Caco-2 (cell line): ENCODE measurements at regions not wholly inside any gene's neighbourhood (a gene's known extent, or its start where the extent isn't known, plus 50 kb on each side); places are given as distances from the start of the nearest gene placed in this dataset.

Source experiments
- BruUV-seq: library from RNA; stranded (reverse); fragments of 400-500 nt; replicated peaks from 2 replicates; lab custom pipeline; 2021; lab: Mats Ljungman, UMichigan
- CTCF ChIA-PET: fragments of 300-600 bp; sonication (Branson Sonifier 250); formaldehyde crosslinking; loops from one replicate; lab custom pipeline; 2022; ENCODE audit warnings: antibody characterized with exemption; lab: Charles Lee
- POLR2A ChIA-PET: fragments of 300-600 bp; sonication (Branson Sonifier 250); formaldehyde crosslinking; loops from one replicate; lab custom pipeline; 2022; ENCODE audit warnings: antibody characterized with exemption; lab: Charles Lee
- DNase-seq, 2 experiments: peaks; one replicate each; pipeline versions ENCODE4 v3.0.0 to v3.0.0-alpha.2; 2020 to 2022
- H3K27me3 ChIP-seq: replicated peaks from 2 replicates; pipeline ENCODE4 v1.6.0; 2011; ENCODE audit warnings: low read length; ENCODE audit not compliant: control insufficient read depth, insufficient read depth
- H3K36me3 ChIP-seq: 2 replicates; pipeline ENCODE4 v1.5.1; 2011; ENCODE audit warnings: low read length; ENCODE audit not compliant: control insufficient read depth, insufficient read depth
- H3K4me1 ChIP-seq: fragments of 250-450 bp; sonication (Bioruptor Pico); 2 replicates; pipeline ENCODE4 v1.5.1; 2020; ENCODE audit warnings: mild to moderate bottlenecking
- H3K4me3 ChIP-seq: 2 replicates; pipeline ENCODE4 v1.5.1; 2011; ENCODE audit warnings: low read depth, mild to moderate bottlenecking, control low read depth, low read length
- H3K9me3 ChIP-seq: fragments of 250-450 bp; sonication (Bioruptor Pico); 2 replicates; pipeline ENCODE4 v1.5.1; 2020; ENCODE audit warnings: mild to moderate bottlenecking, moderate library complexity
- H3K27ac Mint-ChIP-seq: one replicate; pipeline ENCODE4 v1.8.0; 2022; ENCODE audit warnings: mixed read lengths; ENCODE audit not compliant: unreplicated experiment
- H3K27me3 Mint-ChIP-seq: one replicate; pipeline ENCODE4 v1.8.0; 2022; ENCODE audit warnings: mixed read lengths; ENCODE audit not compliant: insufficient read depth, unreplicated experiment
- H3K36me3 Mint-ChIP-seq: one replicate; pipeline ENCODE4 v1.8.0; 2022; ENCODE audit warnings: mild to moderate bottlenecking, mixed read lengths; ENCODE audit not compliant: insufficient read depth, unreplicated experiment
- H3K4me1 Mint-ChIP-seq: one replicate; pipeline ENCODE4 v1.8.0; 2022; ENCODE audit warnings: low read depth, mixed read lengths; ENCODE audit not compliant: unreplicated experiment
- H3K4me3 Mint-ChIP-seq: one replicate; pipeline ENCODE4 v1.8.0; 2022; ENCODE audit warnings: mild to moderate bottlenecking, moderate library complexity, mixed read lengths; ENCODE audit not compliant: unreplicated experiment
- H3K9me3 Mint-ChIP-seq: one replicate; pipeline ENCODE4 v1.8.0; 2022; ENCODE audit warnings: mixed read lengths; ENCODE audit not compliant: unreplicated experiment
- intact Hi-C: fragments of 100-400 bp; cut with micrococcal nuclease; formaldehyde crosslinking; loops from one replicate; pipeline ENCODE4 v1.10.0; 2022; ENCODE audit not compliant: unreplicated experiment
- TF ChIP-seq, protein P1 (sequence below), 2 experiments: fragments of 200-600 bp in 1 of 2; IDR thresholded peaks; 1 replicate in 1 of 2; 2 replicates in 1 of 2; pipeline versions ENCODE4 v1.5.1 to v1.8.0; 2011 to 2022; ENCODE audit warnings: antibody characterized with exemption in 1 of 2, control low read depth in 1 of 2, inconsistent platforms in 1 of 2, low read depth in 1 of 2, low read length in 1 of 2, mild to moderate bottlenecking in 1 of 2, moderate library complexity in 1 of 2; ENCODE audit not compliant: insufficient read depth in 1 of 2, severe bottlenecking in 1 of 2, unreplicated experiment in 1 of 2

DNA sequence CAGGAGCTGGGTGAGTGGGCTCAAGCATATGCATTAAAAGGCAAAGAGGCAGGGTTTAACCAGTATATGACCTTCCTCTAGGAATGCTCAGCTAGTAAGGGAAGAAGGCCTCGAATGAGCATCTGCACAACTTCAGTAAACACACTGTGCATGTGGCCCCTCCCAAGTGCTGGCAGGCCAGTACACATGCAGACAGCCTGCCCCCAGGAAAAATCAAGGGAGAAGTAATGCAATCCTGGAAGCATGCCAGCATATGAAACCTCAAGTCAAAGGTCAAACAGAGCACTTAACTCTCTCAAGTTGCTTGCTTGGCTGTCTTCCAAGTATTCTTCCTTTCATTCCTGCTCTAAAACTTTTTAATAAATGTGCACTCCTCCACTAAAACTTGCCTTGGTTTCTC, 208.4 kb downstream of the ACTR3B start:
- BruUV-seq, result no TSS peak
- Mint-ChIP-seq H3K27me3 (no peaks in the 10 kb centered on the region), H3K27ac (no peak overlapping the region), H3K4me3 (no peak overlapping the region), H3K4me1 (no peaks in the 10 kb centered on the region), H3K36me3 (no peaks in the 10 kb centered on the region), H3K9me3 (peaks cover 26% of the 10 kb centered on the region)
- no peaks in the 10 kb centered on the region for H3K4me1 ChIP-seq
- no peaks in the 10 kb centered on the region; the same call in 1 of the 2 replicates for H3K9me3 ChIP-seq
- CTCF ChIA-PET, result no interaction called here
- DNase-seq, result no peak
- H3K4me3 ChIP-seq, result no peak overlapping the region
- POLR2A ChIA-PET, result no interaction called here
- H3K36me3 ChIP-seq, result no peaks in the 10 kb centered on the region
- no peaks in the 10 kb centered on the region for H3K27me3 ChIP-seq
- intact Hi-C loops, result no loop called here
- TF ChIP-seq, protein P1, sequence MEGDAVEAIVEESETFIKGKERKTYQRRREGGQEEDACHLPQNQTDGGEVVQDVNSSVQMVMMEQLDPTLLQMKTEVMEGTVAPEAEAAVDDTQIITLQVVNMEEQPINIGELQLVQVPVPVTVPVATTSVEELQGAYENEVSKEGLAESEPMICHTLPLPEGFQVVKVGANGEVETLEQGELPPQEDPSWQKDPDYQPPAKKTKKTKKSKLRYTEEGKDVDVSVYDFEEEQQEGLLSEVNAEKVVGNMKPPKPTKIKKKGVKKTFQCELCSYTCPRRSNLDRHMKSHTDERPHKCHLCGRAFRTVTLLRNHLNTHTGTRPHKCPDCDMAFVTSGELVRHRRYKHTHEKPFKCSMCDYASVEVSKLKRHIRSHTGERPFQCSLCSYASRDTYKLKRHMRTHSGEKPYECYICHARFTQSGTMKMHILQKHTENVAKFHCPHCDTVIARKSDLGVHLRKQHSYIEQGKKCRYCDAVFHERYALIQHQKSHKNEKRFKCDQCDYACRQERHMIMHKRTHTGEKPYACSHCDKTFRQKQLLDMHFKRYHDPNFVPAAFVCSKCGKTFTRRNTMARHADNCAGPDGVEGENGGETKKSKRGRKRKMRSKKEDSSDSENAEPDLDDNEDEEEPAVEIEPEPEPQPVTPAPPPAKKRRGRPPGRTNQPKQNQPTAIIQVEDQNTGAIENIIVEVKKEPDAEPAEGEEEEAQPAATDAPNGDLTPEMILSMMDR (IDR thresholded peaks at IDR 0.05; ENCODE audit: insufficient read depth in 1 of 2, low read depth in 1 of 2, low read length in 1 of 2, severe bottlenecking in 1 of 2, unreplicated experiment in 1 of 2), result no peak

DNA sequence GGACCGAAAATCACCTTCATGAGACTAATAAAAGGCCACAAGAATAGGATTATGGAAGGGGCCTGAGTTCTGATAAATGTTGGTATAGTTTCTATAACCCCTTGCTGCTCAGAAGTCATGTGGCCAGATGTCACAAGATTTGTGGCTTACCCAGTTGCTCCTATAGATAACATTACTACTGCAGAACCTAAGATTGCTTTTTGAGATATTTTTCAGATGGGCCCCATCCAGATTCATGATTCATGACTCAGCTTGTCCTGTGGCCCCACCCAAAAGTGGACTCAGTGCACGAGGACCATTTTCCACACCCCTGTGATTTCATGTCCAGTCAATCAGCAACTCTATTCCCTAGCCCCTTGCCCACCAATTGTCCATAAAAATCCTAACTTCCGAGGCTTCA, 209.0 kb downstream of the ACTR3B start:
- no peak overlapping the region for H3K27ac Mint-ChIP-seq
- Histone ChIP-seq H3K4me3 (no peak overlapping the region), H3K36me3 (no peaks in the 10 kb centered on the region), H3K27me3 (no peaks in the 10 kb centered on the region), H3K9me3 (no peaks in the 10 kb centered on the region; the same call in 1 of the 2 replicates), H3K4me1 (no peaks in the 10 kb centered on the region)
- no peaks in the 10 kb centered on the region for H3K27me3 Mint-ChIP-seq
- peaks cover 26% of the 10 kb centered on the region for H3K9me3 Mint-ChIP-seq
- no peak overlapping the region for H3K4me3 Mint-ChIP-seq
- ChIA-PET CTCF (no interaction called here), POLR2A (no interaction called here)
- no peak for DNase-seq
- intact Hi-C loops, result no loop called here
- TF ChIP-seq, protein P1 (IDR thresholded peaks at IDR 0.05; ENCODE audit: insufficient read depth in 1 of 2, low read depth in 1 of 2, low read length in 1 of 2, severe bottlenecking in 1 of 2, unreplicated experiment in 1 of 2), result no peak
- no peaks in the 10 kb centered on the region for H3K4me1 Mint-ChIP-seq
- H3K36me3 Mint-ChIP-seq, result no peaks in the 10 kb centered on the region
- BruUV-seq, result no TSS peak

DNA sequence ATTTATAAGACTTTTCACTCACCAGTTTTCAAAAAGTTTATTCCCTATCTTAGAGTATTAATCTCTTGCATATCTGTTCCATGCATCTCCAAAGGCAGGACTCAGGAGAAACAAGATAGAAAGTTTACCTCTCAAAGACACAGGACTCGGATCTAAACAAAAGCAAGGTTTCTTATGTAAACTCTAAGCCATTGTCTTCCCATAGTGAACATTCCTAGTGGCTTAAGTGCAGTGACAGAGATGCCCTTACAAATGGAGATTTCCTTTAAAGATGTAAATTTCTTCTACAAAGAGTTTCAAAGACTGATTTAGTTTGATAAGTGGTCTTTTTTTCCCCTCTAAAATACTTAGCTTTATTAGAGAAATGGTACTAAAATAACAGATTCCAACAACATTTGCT, 209.8 kb downstream of the ACTR3B start:
- H3K27me3 Mint-ChIP-seq, result no peaks in the 10 kb centered on the region
- POLR2A ChIA-PET, result no interaction called here

More for the DNA sequence above, 209.8 kb downstream of the ACTR3B start:
- Histone ChIP-seq H3K4me3 (no peak overlapping the region), H3K27me3 (no peaks in the 10 kb centered on the region), H3K36me3 (no peaks in the 10 kb centered on the region), H3K9me3 (no peaks in the 10 kb centered on the region; the same call in 1 of the 2 replicates), H3K4me1 (no peaks in the 10 kb centered on the region)
- H3K4me1 Mint-ChIP-seq, result no peaks in the 10 kb centered on the region
- intact Hi-C loops, result no loop called here
- no peak overlapping the region for H3K4me3 Mint-ChIP-seq
- CTCF ChIA-PET, result no interaction called here
- no peak overlapping the region for H3K27ac Mint-ChIP-seq
- peaks cover 26% of the 10 kb centered on the region for H3K9me3 Mint-ChIP-seq
- DNase-seq, result no peak
- no TSS peak for BruUV-seq
- no peaks in the 10 kb centered on the region for H3K36me3 Mint-ChIP-seq
- TF ChIP-seq, protein P1 (IDR thresholded peaks at IDR 0.05; ENCODE audit: insufficient read depth in 1 of 2, low read depth in 1 of 2, low read length in 1 of 2, severe bottlenecking in 1 of 2, unreplicated experiment in 1 of 2), result no peak
